Neural cell (in vitro differentiated cells): ENCODE measurements at regions not wholly inside any gene's neighbourhood (a gene's known extent, or its start where the extent isn't known, plus 50 kb on each side); places are given as distances from the start of the nearest gene placed in this dataset.

Source experiments
- CTCF ChIP-seq: fragments of 450-650 bp; IDR thresholded peaks from 2 replicates; pipeline ENCODE4 v1.5.1; 2014; ENCODE audit warnings: antibody characterized with exemption, mild to moderate bottlenecking, moderate library complexity; ENCODE audit not compliant: poor library complexity, severe bottlenecking
- EP300 ChIP-seq: fragments of 450-650 bp; conservative IDR thresholded peaks from 2 replicates; pipeline ENCODE4 v1.6.1; 2014; ENCODE audit warnings: antibody characterized with exemption, mild to moderate bottlenecking, moderate library complexity; ENCODE audit not compliant: poor library complexity, severe bottlenecking
- EZH2 ChIP-seq: fragments of 200-600, 300-800 bp; shearing (Covaris generic), sonication (generic); IDR thresholded peaks from 2 replicates; pipeline ENCODE4 v1.6.1; 2014; ENCODE audit warnings: antibody characterized with exemption, low read length, borderline replicate concordance, mild to moderate bottlenecking; ENCODE audit not compliant: insufficient read depth, poor library complexity, severe bottlenecking
- MXI1 ChIP-seq: fragments of 450-650 bp; conservative IDR thresholded peaks from 2 replicates; pipeline ENCODE4 v1.6.1; 2014; ENCODE audit warnings: antibody characterized with exemption, mild to moderate bottlenecking; ENCODE audit not compliant: poor library complexity, severe bottlenecking
- POLR2AphosphoS5 ChIP-seq: IDR thresholded peaks from 2 replicates; pipeline ENCODE4 v1.6.1; 2012
- RAD21 ChIP-seq: fragments of 450-650 bp; conservative IDR thresholded peaks from 2 replicates; pipeline ENCODE4 v1.6.1; 2014; ENCODE audit warnings: antibody characterized with exemption, mild to moderate bottlenecking, moderate library complexity
- REST ChIP-seq: IDR thresholded peaks from 2 replicates; pipeline ENCODE4 v1.6.1; 2012; ENCODE audit warnings: borderline replicate concordance
- SMC3 ChIP-seq: fragments of 450-650 bp; conservative IDR thresholded peaks from 2 replicates; pipeline ENCODE4 v1.6.1; 2014; ENCODE audit warnings: antibody characterized with exemption, mild to moderate bottlenecking, moderate library complexity; ENCODE audit not compliant: poor library complexity
- TAF1 ChIP-seq: IDR thresholded peaks from 2 replicates; pipeline ENCODE4 v1.6.1; 2012; ENCODE audit warnings: low read depth

DNA sequence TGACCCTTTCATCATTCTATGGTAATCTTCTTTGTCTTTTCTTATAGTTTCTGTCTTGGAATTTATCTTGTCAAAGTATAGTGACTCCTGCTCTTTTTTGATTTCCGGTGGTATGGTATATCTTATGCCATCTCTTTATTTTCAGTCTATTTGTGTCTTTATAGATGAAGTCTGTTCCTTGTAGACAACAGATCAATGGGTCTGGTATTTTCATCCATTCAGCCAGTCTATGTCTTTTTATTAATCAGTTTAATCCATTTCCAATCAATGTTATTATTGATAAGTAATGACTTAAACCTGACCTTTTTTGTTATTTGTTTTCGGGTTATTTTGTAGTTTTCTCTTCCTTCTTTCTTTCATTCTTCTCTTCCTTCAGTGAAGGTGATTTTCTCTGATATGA is 495.9 kb upstream of the PCDH9 start:
- TF ChIP-seq CTCF, result no peak
- no peak for TF ChIP-seq POLR2AphosphoS5
- TF ChIP-seq EP300, result no peak
- no peak for TF ChIP-seq RAD21
- no peak for TF ChIP-seq MXI1
- TF ChIP-seq SMC3, result no peak
- TF ChIP-seq REST, result no peak
- TF ChIP-seq EZH2, result no peak
- no peak for TF ChIP-seq TAF1
